ENCODE measurements at regions not wholly inside any gene's neighbourhood (a gene's known extent, or its start where the extent isn't known, plus 50 kb on each side); places are given as distances from the start of the nearest gene placed in this dataset.

GRCh38 chr1:70855203-70855602 is 192.4 kb downstream of the PTGER3 start:
- BruUV-seq (replicated peaks) = no TSS peak
- DNase-seq (ENCODE audit: low read depth, low spot score) (no peak), ATAC-seq (no peak)
- Histone ChIP-seq H3K4me1 (ENCODE audit: control insufficient read depth in 1 of 2, insufficient read depth in 2 of 2, low read length in 2 of 2) (no peaks in the 10 kb centered on the region), H3K9me2 (ENCODE audit: insufficient read depth) (no peaks in the 10 kb centered on the region), H3K9me3 (ENCODE audit: control insufficient read depth in 1 of 2, insufficient read depth in 1 of 2, low read depth in 1 of 2, low read length in 2 of 2) (no peaks in the 10 kb centered on the region), H3K9ac (ENCODE audit: low read length) (no peak overlapping the region), H2AFZ (ENCODE audit: low read depth, low read length, poor library complexity, severe bottlenecking) (no peak overlapping the region), H3K4me2 (ENCODE audit: low read length) (no peak overlapping the region), H3K27ac (ENCODE audit: low read depth, low read length) (no peak overlapping the region), H4K20me1 (ENCODE audit: insufficient read depth) (no peaks in the 10 kb centered on the region), H3K79me2 (ENCODE audit: insufficient read depth, low read length) (no peaks in the 10 kb centered on the region), H3K27me3 (ENCODE audit: insufficient read depth, low read length) (no peaks in the 10 kb centered on the region; the same call in 1 of the 2 replicates), H3K36me3 (ENCODE audit: control insufficient read depth in 1 of 2, insufficient read depth in 2 of 2, low read length in 2 of 2) (no peaks in the 10 kb centered on the region), H3K4me3 (replicated peaks in 1 of 2; ENCODE audit: low read depth in 1 of 2, low read length in 2 of 2) (no peak overlapping the region)
- RAD21 ChIA-PET (ENCODE audit: low non-redundant PET in 1 of 2, low total read pairs in 2 of 2, uncharacterized antibody in 2 of 2, unreplicated experiment in 2 of 2) = no interaction called here
- TF ChIP-seq EZH2 (IDR thresholded peaks at IDR 0.05) = no peak
- TF ChIP-seq FOSL1 (IDR thresholded peaks at IDR 0.05; ENCODE audit: low read depth) = no peak
- TF ChIP-seq YY1 (IDR thresholded peaks at IDR 0.05; ENCODE audit: extremely low read depth, insufficient replicate concordance, low read depth, low read length) = no peak
- TF ChIP-seq JUND (IDR thresholded peaks at IDR 0.05) = no peak
- TF ChIP-seq TCF7L2 (IDR thresholded peaks at IDR 0.05; ENCODE audit: borderline replicate concordance, extremely low read depth, insufficient read depth, insufficient read length) = no peak
- no peak for TF ChIP-seq ELF1 (IDR thresholded peaks at IDR 0.05; ENCODE audit: borderline replicate concordance, low read depth)
- TF ChIP-seq POLR2AphosphoS5 (IDR thresholded peaks at IDR 0.05; ENCODE audit: low read depth, low read length) = no peak
- TF ChIP-seq EZH2phosphoT487 (IDR thresholded peaks at IDR 0.05; ENCODE audit: borderline replicate concordance) = no peak
- no peak for TF ChIP-seq ZBTB33 (IDR thresholded peaks at IDR 0.05; ENCODE audit: extremely low read depth, insufficient replicate concordance, low read length)
- intact Hi-C loops (cut with micrococcal nuclease) = no loop called here
- POLR2A ChIA-PET = no interaction called here
- CTCF ChIA-PET = no interaction called here

Data from HCT116 (cell line).